Adrenal gland (tissue), 9 donors: ENCODE measurements at regions not wholly inside any gene's neighbourhood (a gene's known extent, or its start where the extent isn't known, plus 50 kb on each side); places are given as distances from the start of the nearest gene placed in this dataset.
A peak's percentile ranks its signal among the peaks of the same experiment; 100 is the strongest.

ENCODE experiments used
- DNase-seq, 7 donors: peaks; one replicate each; pipeline ENCODE4 v3.0.0-alpha.2; 2019 to 2020
- H3K27ac ChIP-seq, 5 donors: fragments of 200-600 bp; sonication (generic) in 4 of 5; 1 replicate in 3 of 5; 2 replicates in 2 of 5; pipeline versions ENCODE4 v1.5.1 to v1.8.0; 2016 to 2020; ENCODE audit warnings: mild to moderate bottlenecking in 1 of 5
- H3K27me3 ChIP-seq: fragments of 200-600 bp; 2 replicates; pipeline ENCODE4 v1.8.0; 2021
- H3K36me3 ChIP-seq, 2 donors: fragments of 200-600 bp; replicated peaks in 1 of 2; 1 replicate in 1 of 2; 2 replicates in 1 of 2; pipeline versions ENCODE4 v1.5.1 to v1.8.0; 2018 to 2022
- H3K4me1 ChIP-seq, 2 donors: fragments of 200-600 bp; replicated peaks in 1 of 2; 1 replicate in 1 of 2; 2 replicates in 1 of 2; pipeline versions ENCODE4 v1.5.1 to v1.8.0; 2018 to 2021
- H3K4me3 ChIP-seq, 4 donors: fragments of 200-600 bp; sonication (generic) in 3 of 4; one replicate each; pipeline ENCODE4 v1.5.1; 2016 to 2018
- H3K9me3 ChIP-seq, 3 donors: fragments of 200-600 bp; sonication (generic) in 1 of 3; replicated peaks in 1 of 3; 1 replicate in 2 of 3; 2 replicates in 1 of 3; pipeline versions ENCODE4 v1.5.1 to v1.8.0; 2016 to 2021
- CTCF ChIP-seq, 6 experiments: fragments of 450-650 bp in 4 of 6; fragments of 200-600 bp in 2 of 6; sonication (generic) in 1 of 6; IDR thresholded peaks; 1 replicate in 5 of 6; 2 replicates in 1 of 6; pipeline versions ENCODE4 v1.5.1 to v1.8.0; 2016 to 2021; ENCODE audit warnings: antibody characterized with exemption in 6 of 6, mild to moderate bottlenecking in 2 of 6, moderate library complexity in 1 of 6
- POLR2A ChIP-seq, 2 donors: fragments of 450-650 bp; IDR thresholded peaks; one replicate each; pipeline ENCODE4 v1.6.1; 2017; ENCODE audit warnings: antibody characterized with exemption in 2 of 2, mild to moderate bottlenecking in 2 of 2, moderate library complexity in 1 of 2
- WGBS, 4 donors: extraction: QIAGEN DNeasy Blood & Tissue Kit in 2 of 4; methylation state at CpG; one replicate each; pipeline versions ENCODE4 v1.1.5 to v1.1.7; 2013 to 2017; 5-methylcytosine and 5-hydroxymethylcytosine counted together
- intact Hi-C, 2 donors: fragments of 100-400 bp; cut with DNase I; formaldehyde crosslinking; loops; one replicate each; pipeline versions ENCODE4 v1.14.1 to v1.15.0; 2022 to 2023
- donor health status: healthy with polysubstance abuse.
- donor health status: Bipolar disorder and iron deficiency.
- donor health status: DM: yes; HTN: yes; CAD: no.
- donor health status: DM: no; HTN: no; CAD: no.
- donor health status: DM: no; HTN: no; CAD: no.

GRCh38 chr2:107625982-107626381 is 200.7 kb upstream of the RGPD4 start:
- intact Hi-C loops, result no loop called here
- no peaks in the 10 kb centered on the region for H3K4me1 ChIP-seq
- H3K27me3 ChIP-seq, result no peaks in the 10 kb centered on the region
- H3K27ac ChIP-seq, result no peak overlapping the region
- DNase-seq, result no peak
- no peaks in the 10 kb centered on the region for H3K36me3 ChIP-seq
- H3K9me3 ChIP-seq, result no peaks in the 10 kb centered on the region
- H3K4me3 ChIP-seq, result no peak overlapping the region
- TF ChIP-seq POLR2A (IDR thresholded peaks at IDR 0.05), result no peak
- TF ChIP-seq CTCF (IDR thresholded peaks at IDR 0.05), result no peak

- H3K9me3 ChIP-seq, result peaks cover 0 to 7% (median 0%) of the 10 kb centered on the region in 3 donors
- H3K36me3 ChIP-seq, result no peaks in the 10 kb centered on the region
- no peaks in the 10 kb centered on the region for H3K4me1 ChIP-seq
- H3K27ac ChIP-seq, result no peak overlapping the region
- peak in 1 of 6 experiments; percentile 14 for TF ChIP-seq CTCF (IDR thresholded peaks at IDR 0.05)
- TF ChIP-seq POLR2A (IDR thresholded peaks at IDR 0.05), result no peak
- H3K27me3 ChIP-seq, result no peaks in the 10 kb centered on the region
- no peak for DNase-seq
- no peak overlapping the region for H3K4me3 ChIP-seq
- intact Hi-C loops, result no loop called here
- 66 to 81% (median 78%) methylated on average over 1 of the region's 1 CpG for WGBS, 4 donors
These were observed 199.5 kb upstream of the RGPD4 start for GRCh38 chr2:107627164-107627563.

- no peak for TF ChIP-seq CTCF (IDR thresholded peaks at IDR 0.05)
- TF ChIP-seq POLR2A (IDR thresholded peaks at IDR 0.05), result no peak
- intact Hi-C loops, result no loop called here
- no peaks in the 10 kb centered on the region for H3K27me3 ChIP-seq
- DNase-seq, result no peak
- H3K4me3 ChIP-seq, result no peak overlapping the region
- no peaks in the 10 kb centered on the region for H3K36me3 ChIP-seq
- 73 to 91% (median 85%) methylated on average over 3 of the region's 3 CpGs for WGBS, 4 donors
- no peak overlapping the region for H3K27ac ChIP-seq
- H3K4me1 ChIP-seq, result no peaks in the 10 kb centered on the region
- H3K9me3 ChIP-seq, result peaks cover 0 to 7% (median 0%) of the 10 kb centered on the region in 3 donors
These were observed 198.8 kb upstream of the RGPD4 start for GRCh38 chr2:107627926-107628325.

- H3K4me1 ChIP-seq, result no peaks in the 10 kb centered on the region
- peaks cover 0 to 7% (median 0%) of the 10 kb centered on the region in 3 donors for H3K9me3 ChIP-seq
- intact Hi-C loops, result no loop called here
- H3K27ac ChIP-seq, result no peak overlapping the region
- DNase-seq, result no peak
- H3K36me3 ChIP-seq, result no peaks in the 10 kb centered on the region
- no peak for TF ChIP-seq CTCF (IDR thresholded peaks at IDR 0.05)
- TF ChIP-seq POLR2A (IDR thresholded peaks at IDR 0.05), result no peak
- H3K27me3 ChIP-seq, result no peaks in the 10 kb centered on the region
- no peak overlapping the region for H3K4me3 ChIP-seq
- WGBS, 4 donors, result 60 to 70% (median 62%) methylated on average over 3 of the region's 3 CpGs
These were observed 193.0 kb upstream of the RGPD4 start for GRCh38 chr2:107633580-107634147.
